ENCODE measurements at regions not wholly inside any gene's neighbourhood (a gene's known extent, or its start where the extent isn't known, plus 50 kb on each side); places are given as distances from the start of the nearest gene placed in this dataset.

DNA sequence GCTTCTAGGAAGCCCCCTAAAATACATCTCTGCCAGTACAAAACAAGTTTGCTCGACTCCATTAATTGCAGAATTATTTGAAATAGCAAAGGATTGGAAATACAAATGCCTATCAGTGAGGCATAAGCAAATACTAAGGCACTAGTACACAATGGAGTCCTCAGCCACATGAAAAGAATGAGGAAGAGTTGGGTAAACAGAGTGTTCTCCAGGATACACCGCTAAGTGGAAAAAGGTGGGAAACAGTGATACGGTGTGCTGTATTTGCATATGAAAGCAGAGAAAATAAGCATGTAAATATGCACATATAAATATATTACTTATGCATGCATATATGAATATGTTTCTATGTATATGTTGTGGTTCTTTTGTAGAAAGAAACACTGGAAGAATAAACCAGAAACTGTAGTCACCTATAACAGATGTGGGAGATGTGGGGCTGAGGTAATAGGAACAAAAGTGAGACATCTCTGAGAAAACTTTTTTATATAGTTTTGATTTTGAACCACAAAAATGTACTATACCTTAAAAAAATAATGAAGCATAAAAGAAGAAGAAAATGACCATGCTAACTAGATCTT, 143.4 kb upstream of the MYLIP start:
- TF ChIP-seq ZNF384 (IDR thresholded peaks at IDR 0.05) (no peak), FOXA1 (IDR thresholded peaks at IDR 0.05) (no peak), L3MBTL2 (conservative IDR thresholded peaks at IDR 0.05) (no peak), TARDBP (IDR thresholded peaks at IDR 0.05) (no peak), FOXK2 (IDR thresholded peaks at IDR 0.05) (no peak), ARNT (IDR thresholded peaks at IDR 0.05) (no peak), SP1 (IDR thresholded peaks at IDR 0.05) (no peak), ELF4 (IDR thresholded peaks at IDR 0.05) (no peak), SUZ12 (IDR thresholded peaks at IDR 0.05) (no peak), LEF1 (IDR thresholded peaks at IDR 0.05; ENCODE audit: borderline replicate concordance) (no peak), HDGF (IDR thresholded peaks at IDR 0.05; ENCODE audit: borderline replicate concordance) (no peak)
- TF ChIP-seq, protein P1, sequence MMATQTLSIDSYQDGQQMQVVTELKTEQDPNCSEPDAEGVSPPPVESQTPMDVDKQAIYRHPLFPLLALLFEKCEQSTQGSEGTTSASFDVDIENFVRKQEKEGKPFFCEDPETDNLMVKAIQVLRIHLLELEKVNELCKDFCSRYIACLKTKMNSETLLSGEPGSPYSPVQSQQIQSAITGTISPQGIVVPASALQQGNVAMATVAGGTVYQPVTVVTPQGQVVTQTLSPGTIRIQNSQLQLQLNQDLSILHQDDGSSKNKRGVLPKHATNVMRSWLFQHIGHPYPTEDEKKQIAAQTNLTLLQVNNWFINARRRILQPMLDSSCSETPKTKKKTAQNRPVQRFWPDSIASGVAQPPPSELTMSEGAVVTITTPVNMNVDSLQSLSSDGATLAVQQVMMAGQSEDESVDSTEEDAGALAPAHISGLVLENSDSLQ (IDR thresholded peaks at IDR 0.05) = no peak

Measured in HEK293T (cell line).